Vagina (tissue), 2 donors: ENCODE measurements at regions not wholly inside any gene's neighbourhood (a gene's known extent, or its start where the extent isn't known, plus 50 kb on each side); places are given as distances from the start of the nearest gene placed in this dataset.
"Not testable (repeated sequence)": the region's sequence is repeated elsewhere in the genome, so short reads cannot be mapped to it uniquely, and the experiment has no call there.

Experiments used
- CTCF ChIP-seq, 3 experiments: fragments of 450-650 bp in 2 of 3; fragments of 200-600 bp in 1 of 3; sonication (generic) in 1 of 3; IDR thresholded peaks; one replicate each; pipeline ENCODE4 v1.5.1; 2017 to 2019; ENCODE audit warnings: antibody characterized with exemption in 3 of 3, mild to moderate bottlenecking in 2 of 3, moderate library complexity in 2 of 3
- POLR2A ChIP-seq, 2 donors: fragments of 450-650 bp; IDR thresholded peaks; one replicate each; pipeline ENCODE4 v1.6.1; 2017; ENCODE audit warnings: antibody characterized with exemption in 2 of 2, mild to moderate bottlenecking in 2 of 2, moderate library complexity in 2 of 2
- POLR2AphosphoS5 ChIP-seq, 2 donors: sonication (generic); formaldehyde crosslinking; IDR thresholded peaks; one replicate each; pipeline ENCODE4 v1.9.0; 2017; ENCODE audit warnings: antibody characterized with exemption in 2 of 2, mild to moderate bottlenecking in 2 of 2, low read depth in 1 of 2; ENCODE audit not compliant: insufficient read depth in 1 of 2

- TF ChIP-seq POLR2A (IDR thresholded peaks at IDR 0.05); CTCF (IDR thresholded peaks at IDR 0.05); POLR2AphosphoS5 (IDR thresholded peaks at IDR 0.05; ENCODE audit: insufficient read depth in 1 of 2, low read depth in 1 of 2): not testable (repeated sequence)
Measured at GRCh38 chr7:6955385-6955784, 129.3 kb upstream of the CCZ1B start.
